Uterus (tissue), 2 donors: ENCODE measurements at regions not wholly inside any gene's neighbourhood (a gene's known extent, or its start where the extent isn't known, plus 50 kb on each side); places are given as distances from the start of the nearest gene placed in this dataset.

Experiments used
- CTCF ChIP-seq, 4 experiments: fragments of 200-600 bp in 2 of 4; fragments of 450-650 bp in 2 of 4; sonication (generic) in 2 of 4; IDR thresholded peaks; one replicate each; pipeline ENCODE4 v1.5.1; 2016 to 2019; ENCODE audit warnings: antibody characterized with exemption in 4 of 4, mild to moderate bottlenecking in 2 of 4, moderate library complexity in 1 of 4
- POLR2A ChIP-seq, 2 donors: fragments of 450-650 bp; IDR thresholded peaks; one replicate each; pipeline ENCODE4 v1.6.1; 2016; ENCODE audit warnings: antibody characterized with exemption in 2 of 2, mild to moderate bottlenecking in 1 of 2, moderate library complexity in 1 of 2

- no peak for TF ChIP-seq CTCF (IDR thresholded peaks at IDR 0.05)
- no peak for TF ChIP-seq POLR2A (IDR thresholded peaks at IDR 0.05)
Measured at GRCh38 chr18:34086370-34086769, 138.3 kb downstream of the NOL4 start.
